NCI-H1048 (cell line): ENCODE measurements at regions not wholly inside any gene's neighbourhood (a gene's known extent, or its start where the extent isn't known, plus 50 kb on each side); places are given as distances from the start of the nearest gene placed in this dataset.

ENCODE experiments used
- DNase-seq: peaks from one replicate; lab custom pipeline; 2025; lab: John Stamatoyannopoulos, UW

- no peak for DNase-seq
These were observed 246.1 kb downstream of the KLF6 start for GRCh38 chr10:3538656-3539531.

GRCh38 chr10:3538291-3538655, 246.7 kb downstream of the KLF6 start:
- DNase-seq, result no peak

DNA sequence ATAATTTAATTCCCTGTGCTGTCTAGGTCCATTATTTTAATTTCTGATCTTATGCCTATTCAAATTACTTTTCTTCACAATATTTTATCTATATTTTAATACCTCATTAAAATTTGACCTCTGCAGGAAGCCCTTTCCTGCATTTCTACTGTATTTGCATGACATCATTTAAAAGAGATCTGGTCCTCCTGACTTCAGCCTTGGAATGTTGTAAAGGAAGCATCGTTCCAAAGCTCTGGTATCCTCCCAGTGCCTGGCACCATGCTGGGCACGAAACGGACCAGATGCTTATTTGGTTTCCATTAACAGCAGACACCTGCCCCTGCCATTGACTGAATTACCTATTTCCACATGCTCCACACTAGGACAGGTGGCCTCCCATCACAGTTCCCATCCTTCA, 247.5 kb downstream of the KLF6 start:
- no peak for DNase-seq

DNA sequence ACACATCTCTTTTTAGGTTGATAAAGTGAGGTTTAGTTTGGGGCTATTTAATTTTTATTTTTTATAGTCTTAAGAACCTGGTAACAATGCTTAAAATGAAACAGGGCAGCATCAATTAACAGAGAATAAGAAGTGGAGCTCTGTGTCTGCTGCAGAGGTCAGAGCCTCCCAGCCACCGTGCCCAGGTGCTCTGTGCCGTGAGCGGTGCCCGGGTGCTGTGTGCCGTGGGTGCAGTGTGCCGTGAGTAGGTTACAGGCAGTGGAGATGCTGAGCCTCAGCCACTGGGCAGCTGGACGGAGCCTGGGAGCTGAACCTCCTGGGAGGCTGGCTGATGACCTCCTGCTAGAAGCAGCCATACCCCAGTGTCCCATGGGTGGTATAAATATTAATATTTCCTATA, 250.0 kb downstream of the KLF6 start:
- DNase-seq, result no peak

DNA sequence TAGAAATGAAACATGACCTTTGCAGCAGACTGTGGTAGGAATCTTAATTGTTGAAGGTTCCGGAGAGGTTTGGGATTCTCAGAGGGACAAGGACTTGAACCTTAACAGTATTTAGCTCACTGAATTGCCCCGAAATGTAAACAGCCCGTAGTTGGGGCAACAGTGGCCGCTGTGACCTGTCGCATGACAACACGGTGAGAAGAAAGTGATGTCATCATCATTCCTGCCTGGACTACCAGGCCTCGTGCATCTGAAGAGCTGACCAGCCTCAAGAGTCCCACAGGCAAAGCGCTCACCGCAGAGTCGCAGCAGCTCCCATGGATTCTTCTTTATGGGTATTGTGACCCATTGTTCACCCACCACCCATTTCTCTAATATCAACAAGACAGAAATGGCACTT, 250.6 kb downstream of the KLF6 start:
- DNase-seq, result no peak

GRCh38 chr10:3533296-3533695, 251.7 kb downstream of the KLF6 start:
- no peak for DNase-seq

- DNase-seq, result no peak
These were observed 252.4 kb downstream of the KLF6 start for GRCh38 chr10:3532644-3533043.

GRCh38 chr10:3531670-3532069, 253.3 kb downstream of the KLF6 start:
- DNase-seq, result no peak

GRCh38 chr10:3530783-3531645, 254.0 kb downstream of the KLF6 start:
- no peak for DNase-seq

GRCh38 chr10:3530346-3530745, 254.7 kb downstream of the KLF6 start:
- DNase-seq, result no peak

GRCh38 chr10:3529691-3530090, 255.3 kb downstream of the KLF6 start:
- no peak for DNase-seq

GRCh38 chr10:3528823-3529403, 256.1 kb downstream of the KLF6 start:
- DNase-seq, result no peak

DNA sequence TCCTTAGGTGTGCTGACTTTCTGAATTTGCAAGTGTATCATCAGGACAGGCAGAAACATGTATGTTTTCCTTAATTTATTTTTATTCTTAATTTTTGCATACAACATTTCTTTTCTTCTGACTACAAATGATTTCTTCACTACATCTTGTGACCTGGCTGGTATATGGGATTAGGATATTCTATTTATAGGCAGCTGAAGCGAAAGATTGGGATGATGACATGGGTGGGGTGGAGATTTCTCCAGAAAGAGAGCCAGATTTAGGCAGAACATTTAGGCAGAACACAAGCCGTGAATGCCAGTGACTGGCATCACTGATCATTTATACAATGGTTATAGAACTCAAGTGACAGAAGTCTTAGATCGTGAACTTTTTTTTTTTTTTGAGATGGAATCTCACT, 256.7 kb downstream of the KLF6 start:
- DNase-seq, result no peak

DNA sequence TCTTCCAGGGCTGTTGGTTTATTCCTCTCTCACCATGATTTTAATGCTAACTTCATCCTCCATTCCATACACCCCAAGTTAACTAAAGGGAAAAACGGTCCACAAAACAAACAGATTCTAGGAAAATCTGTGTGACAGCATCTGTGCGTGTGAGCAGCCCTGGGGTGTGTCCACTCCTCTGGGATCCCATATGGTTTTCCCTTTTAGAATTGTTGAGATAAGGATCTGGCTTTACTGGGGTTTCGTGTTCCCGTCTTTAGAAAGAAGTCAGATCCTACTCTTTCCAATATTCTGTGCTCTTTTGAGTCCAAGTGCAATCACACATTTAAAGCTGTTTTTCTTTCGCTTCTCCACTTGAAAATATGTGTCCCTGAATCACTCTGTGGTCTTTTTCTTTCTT, 257.1 kb downstream of the KLF6 start:
- no peak for DNase-seq

DNA sequence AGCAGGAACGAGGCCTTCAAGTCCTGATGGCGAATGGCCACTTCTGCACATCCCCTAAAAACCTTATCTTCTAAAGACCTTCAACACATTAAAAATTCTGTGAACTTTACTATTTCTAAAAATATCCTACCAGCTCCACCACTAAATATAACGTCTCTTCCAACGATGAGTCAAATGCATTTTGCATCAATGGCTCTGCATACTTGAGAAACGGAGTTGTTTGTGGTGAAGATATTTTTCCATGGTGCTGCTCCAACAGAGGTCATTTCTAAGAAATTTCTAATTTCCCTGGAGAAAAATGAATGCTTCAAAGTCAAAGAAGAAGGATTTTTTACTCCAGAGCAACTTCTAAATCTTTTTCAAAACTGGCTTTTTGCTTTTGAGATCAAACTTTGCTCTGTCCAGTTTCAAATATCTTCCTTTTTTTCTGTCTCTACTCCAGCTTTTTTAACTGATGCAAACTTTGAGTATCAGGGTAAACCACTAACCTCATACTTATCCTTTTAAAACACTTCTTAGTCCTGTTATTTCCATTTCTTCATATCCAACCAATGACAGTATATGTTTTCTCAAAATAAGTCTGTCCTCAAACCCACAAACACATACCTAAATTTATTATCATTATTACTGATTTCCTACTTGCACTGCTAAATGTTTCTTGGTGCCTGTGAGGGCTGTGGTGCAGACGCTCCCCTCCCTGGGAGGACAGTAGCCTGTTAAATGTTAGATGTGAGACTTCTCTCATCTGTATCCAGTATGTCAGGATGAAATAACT, 258.1 kb downstream of the KLF6 start:
- DNase-seq, result no peak

GRCh38 chr10:3525832-3526449, 259.1 kb downstream of the KLF6 start:
- no peak for DNase-seq

- DNase-seq, result no peak
These were observed 260.7 kb downstream of the KLF6 start for GRCh38 chr10:3524086-3524960.

DNA sequence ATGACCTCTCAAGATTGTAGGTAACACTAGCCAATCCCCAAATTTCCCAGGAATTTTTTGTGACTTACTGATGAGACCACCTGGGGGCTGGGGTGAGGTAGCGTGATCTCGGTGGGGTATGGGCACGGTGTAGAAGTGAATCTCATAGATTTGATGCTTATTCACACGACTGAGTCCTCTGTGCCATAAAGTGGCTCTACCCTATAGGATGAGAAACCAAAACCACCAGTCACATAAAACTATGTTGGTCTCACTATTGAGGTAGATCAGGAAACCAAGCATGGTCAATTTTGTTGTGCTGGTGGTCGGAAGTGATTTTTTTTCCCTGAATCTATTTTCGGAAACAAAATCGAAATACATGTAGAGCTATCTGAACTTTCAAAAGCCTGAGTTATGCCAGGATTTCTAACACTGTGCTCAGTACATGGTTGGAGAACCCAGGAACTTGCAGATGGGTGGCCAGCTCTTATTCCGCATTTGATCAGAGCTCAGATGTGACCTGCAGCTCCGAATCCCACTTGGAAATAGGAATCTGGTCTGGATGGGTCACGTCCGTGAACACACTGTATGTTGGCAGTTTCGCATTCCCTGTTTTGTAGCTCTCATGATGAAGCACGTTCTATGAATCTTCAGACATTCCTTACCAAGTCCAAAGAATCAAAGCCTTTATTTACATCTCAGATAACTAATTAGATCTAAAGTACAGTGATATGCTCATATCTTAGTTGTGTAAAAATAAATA, 261.5 kb downstream of the KLF6 start:
- DNase-seq, result no peak

DNA sequence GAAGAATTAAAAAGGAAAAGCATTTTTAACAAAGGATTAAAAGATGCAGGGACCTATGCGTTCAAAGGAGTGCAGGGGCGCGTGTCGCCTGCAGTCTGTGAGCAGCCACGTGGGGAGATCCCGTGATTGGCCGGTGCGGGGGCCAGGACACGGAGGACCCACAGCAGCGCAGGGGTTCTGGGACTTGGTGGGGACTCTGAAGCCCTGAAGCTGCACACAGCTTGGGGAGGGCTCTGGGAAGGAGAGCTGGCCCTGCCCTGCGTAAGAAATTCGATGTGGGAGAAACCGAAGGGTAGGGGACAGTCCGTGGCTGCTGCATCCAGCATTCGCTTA, 268.1 kb downstream of the KLF6 start:
- DNase-seq, result no peak
